ENCODE measurements at regions not wholly inside any gene's neighbourhood (a gene's known extent, or its start where the extent isn't known, plus 50 kb on each side); places are given as distances from the start of the nearest gene placed in this dataset.

DNA sequence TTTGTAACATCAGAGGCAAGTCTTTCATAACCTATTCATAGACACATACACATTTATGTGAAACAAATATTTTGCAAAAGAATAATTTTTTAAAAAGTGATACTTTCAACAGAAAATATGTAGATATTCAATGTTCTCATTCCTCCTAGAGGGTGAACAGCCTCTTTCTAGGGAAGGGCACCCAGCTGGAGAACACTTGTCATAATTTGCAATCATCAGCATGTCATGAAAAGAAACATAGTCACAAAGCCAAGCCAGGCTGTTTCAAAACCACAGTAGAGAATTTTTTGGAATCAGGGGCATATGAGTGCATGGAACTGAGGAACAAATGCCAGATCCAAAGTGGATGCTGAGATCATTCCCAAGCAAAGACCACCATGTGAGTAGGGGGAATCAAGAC, 406.9 kb upstream of the ADAMTS9 start:
- Histone ChIP-seq H3K9me2 (ENCODE audit: insufficient read depth) (no peaks in the 10 kb centered on the region), H3K9ac (ENCODE audit: low read length) (no peak overlapping the region), H3K4me2 (ENCODE audit: low read length) (no peak overlapping the region), H3K79me2 (ENCODE audit: insufficient read depth, low read length) (no peaks in the 10 kb centered on the region), H3K4me3 (replicated peaks in 1 of 2; ENCODE audit: low read depth in 1 of 2, low read length in 2 of 2) (no peak overlapping the region), H3K4me1 (ENCODE audit: control insufficient read depth in 1 of 2, insufficient read depth in 2 of 2, low read length in 2 of 2) (no peaks in the 10 kb centered on the region), H3K9me3 (ENCODE audit: control insufficient read depth in 1 of 2, insufficient read depth in 1 of 2, low read depth in 1 of 2, low read length in 2 of 2) (no peaks in the 10 kb centered on the region), H3K27me3 (ENCODE audit: insufficient read depth, low read length) (no peaks in the 10 kb centered on the region; the same call in 1 of the 2 replicates), H2AFZ (ENCODE audit: low read depth, low read length, poor library complexity, severe bottlenecking) (no peak overlapping the region), H4K20me1 (ENCODE audit: insufficient read depth) (no peaks in the 10 kb centered on the region), H3K27ac (ENCODE audit: low read depth, low read length) (no peak overlapping the region), H3K36me3 (ENCODE audit: control insufficient read depth in 1 of 2, insufficient read depth in 2 of 2, low read length in 2 of 2) (no peaks in the 10 kb centered on the region)
- RAD21 ChIA-PET (ENCODE audit: low non-redundant PET in 1 of 2, low total read pairs in 2 of 2, uncharacterized antibody in 2 of 2, unreplicated experiment in 2 of 2) = no interaction called here
- CTCF ChIA-PET = no interaction called here
- no TSS peak for BruUV-seq (replicated peaks)
- intact Hi-C loops (cut with micrococcal nuclease) = no loop called here
- ATAC-seq = no peak
- POLR2A ChIA-PET = no interaction called here
- DNase-seq (ENCODE audit: low read depth, low spot score) = no peak
- TF ChIP-seq RAD21 (IDR thresholded peaks at IDR 0.05; ENCODE audit: low read depth) = no peak
- TF ChIP-seq POLR2AphosphoS5 (IDR thresholded peaks at IDR 0.05; ENCODE audit: low read depth, low read length) = no peak
- TF ChIP-seq EZH2phosphoT487 (IDR thresholded peaks at IDR 0.05; ENCODE audit: borderline replicate concordance) = no peak
- no peak for TF ChIP-seq POLR2A (IDR thresholded peaks at IDR 0.05; ENCODE audit: borderline replicate concordance, extremely low read depth, insufficient read depth, insufficient read length)
- TF ChIP-seq ELF1 (IDR thresholded peaks at IDR 0.05; ENCODE audit: borderline replicate concordance, low read depth) = no peak
- TF ChIP-seq, protein P1, sequence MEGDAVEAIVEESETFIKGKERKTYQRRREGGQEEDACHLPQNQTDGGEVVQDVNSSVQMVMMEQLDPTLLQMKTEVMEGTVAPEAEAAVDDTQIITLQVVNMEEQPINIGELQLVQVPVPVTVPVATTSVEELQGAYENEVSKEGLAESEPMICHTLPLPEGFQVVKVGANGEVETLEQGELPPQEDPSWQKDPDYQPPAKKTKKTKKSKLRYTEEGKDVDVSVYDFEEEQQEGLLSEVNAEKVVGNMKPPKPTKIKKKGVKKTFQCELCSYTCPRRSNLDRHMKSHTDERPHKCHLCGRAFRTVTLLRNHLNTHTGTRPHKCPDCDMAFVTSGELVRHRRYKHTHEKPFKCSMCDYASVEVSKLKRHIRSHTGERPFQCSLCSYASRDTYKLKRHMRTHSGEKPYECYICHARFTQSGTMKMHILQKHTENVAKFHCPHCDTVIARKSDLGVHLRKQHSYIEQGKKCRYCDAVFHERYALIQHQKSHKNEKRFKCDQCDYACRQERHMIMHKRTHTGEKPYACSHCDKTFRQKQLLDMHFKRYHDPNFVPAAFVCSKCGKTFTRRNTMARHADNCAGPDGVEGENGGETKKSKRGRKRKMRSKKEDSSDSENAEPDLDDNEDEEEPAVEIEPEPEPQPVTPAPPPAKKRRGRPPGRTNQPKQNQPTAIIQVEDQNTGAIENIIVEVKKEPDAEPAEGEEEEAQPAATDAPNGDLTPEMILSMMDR (IDR thresholded peaks at IDR 0.05 in 2 of 3, conservative IDR thresholded peaks at IDR 0.05 in 1 of 3; ENCODE audit: borderline replicate concordance in 1 of 3, insufficient read depth in 1 of 3, low read depth in 2 of 3, low read length in 2 of 3) = no peak
- TF ChIP-seq FOSL1 (IDR thresholded peaks at IDR 0.05; ENCODE audit: low read depth) = no peak
- TF ChIP-seq TCF7L2 (IDR thresholded peaks at IDR 0.05; ENCODE audit: borderline replicate concordance, extremely low read depth, insufficient read depth, insufficient read length) = no peak
- TF ChIP-seq JUND (IDR thresholded peaks at IDR 0.05) = no peak
- no peak for TF ChIP-seq SIN3A (IDR thresholded peaks at IDR 0.05; ENCODE audit: low read depth)
- no peak for TF ChIP-seq ZFX (IDR thresholded peaks at IDR 0.05)
